ENCODE measurements at regions not wholly inside any gene's neighbourhood (a gene's known extent, or its start where the extent isn't known, plus 50 kb on each side); places are given as distances from the start of the nearest gene placed in this dataset.

- H3K4me2 ChIP-seq (ENCODE audit: insufficient read depth, low read length), result no peak overlapping the region
- no peak for DNase-seq (ENCODE audit: insufficient read length, low spot score, missing footprints)
These were observed 499.9 kb upstream of the ZFHX3 start for GRCh38 chr16:73547552-73548403.

GRCh38 chr16:73546341-73546845, 498.5 kb upstream of the ZFHX3 start:
- Histone ChIP-seq H3K36me3 (ENCODE audit: insufficient read depth, low read length) (no peaks in the 10 kb centered on the region), H3K27me3 (ENCODE audit: insufficient read depth, low read length) (peaks cover 10% of the 10 kb centered on the region), H3K4me3 (ENCODE audit: insufficient read depth, low read length) (no peak overlapping the region), H3K4me2 (ENCODE audit: insufficient read depth, low read length) (no peak overlapping the region), H3K79me2 (ENCODE audit: insufficient read depth, low read length) (no peaks in the 10 kb centered on the region), H3K9me3 (ENCODE audit: low read depth, low read length) (no peaks in the 10 kb centered on the region), H4K20me1 (ENCODE audit: insufficient read depth, low read length) (no peaks in the 10 kb centered on the region), H3K4me1 (ENCODE audit: insufficient read depth, low read length) (no peaks in the 10 kb centered on the region), H2AFZ (ENCODE audit: low read length) (no peak overlapping the region), H3K27ac (ENCODE audit: low read depth, low read length) (no peak overlapping the region)
- DNase-seq (ENCODE audit: insufficient read length, low spot score, missing footprints), result no peak
- no peak for TF ChIP-seq CTCF (IDR thresholded peaks at IDR 0.05; ENCODE audit: extremely low read depth, low read depth, low read length)

More at GRCh38 chr16:73547552-73548403, 499.9 kb upstream of the ZFHX3 start:
- H4K20me1 ChIP-seq (ENCODE audit: insufficient read depth, low read length), result no peaks in the 10 kb centered on the region
- no peaks in the 10 kb centered on the region for H3K9me3 ChIP-seq (ENCODE audit: low read depth, low read length)
- H3K4me1 ChIP-seq (ENCODE audit: insufficient read depth, low read length), result no peaks in the 10 kb centered on the region
- no peak overlapping the region for H3K4me3 ChIP-seq (ENCODE audit: insufficient read depth, low read length)
- H3K27me3 ChIP-seq (ENCODE audit: insufficient read depth, low read length), result peaks cover 10% of the 10 kb centered on the region
- no peak for TF ChIP-seq CTCF (IDR thresholded peaks at IDR 0.05; ENCODE audit: extremely low read depth, low read depth, low read length)
- H2AFZ ChIP-seq (ENCODE audit: low read length), result peak overlapping the region; percentile 41
- no peaks in the 10 kb centered on the region for H3K36me3 ChIP-seq (ENCODE audit: insufficient read depth, low read length)
- H3K27ac ChIP-seq (ENCODE audit: low read depth, low read length), result no peak overlapping the region
- H3K79me2 ChIP-seq (ENCODE audit: insufficient read depth, low read length), result no peaks in the 10 kb centered on the region

GRCh38 chr16:73545755-73546154, 497.8 kb upstream of the ZFHX3 start:
- no peak for TF ChIP-seq CTCF (IDR thresholded peaks at IDR 0.05; ENCODE audit: extremely low read depth, low read depth, low read length)
- Histone ChIP-seq H3K4me2 (ENCODE audit: insufficient read depth, low read length) (no peak overlapping the region), H3K79me2 (ENCODE audit: insufficient read depth, low read length) (no peaks in the 10 kb centered on the region), H3K4me3 (ENCODE audit: insufficient read depth, low read length) (no peak overlapping the region), H3K27me3 (ENCODE audit: insufficient read depth, low read length) (peaks cover 10% of the 10 kb centered on the region), H4K20me1 (ENCODE audit: insufficient read depth, low read length) (no peaks in the 10 kb centered on the region), H3K27ac (ENCODE audit: low read depth, low read length) (no peak overlapping the region), H3K36me3 (ENCODE audit: insufficient read depth, low read length) (no peaks in the 10 kb centered on the region), H3K9me3 (ENCODE audit: low read depth, low read length) (no peaks in the 10 kb centered on the region), H2AFZ (ENCODE audit: low read length) (no peak overlapping the region), H3K4me1 (ENCODE audit: insufficient read depth, low read length) (no peaks in the 10 kb centered on the region)
- no peak for DNase-seq (ENCODE audit: insufficient read length, low spot score, missing footprints)

- no peaks in the 10 kb centered on the region for H3K4me1 ChIP-seq (ENCODE audit: insufficient read depth, low read length)
- H3K4me2 ChIP-seq (ENCODE audit: insufficient read depth, low read length), result no peak overlapping the region
- no peaks in the 10 kb centered on the region for H4K20me1 ChIP-seq (ENCODE audit: insufficient read depth, low read length)
- TF ChIP-seq CTCF (IDR thresholded peaks at IDR 0.05; ENCODE audit: extremely low read depth, low read depth, low read length), result no peak
- no peak for DNase-seq (ENCODE audit: insufficient read length, low spot score, missing footprints)
- peaks cover 10% of the 10 kb centered on the region for H3K27me3 ChIP-seq (ENCODE audit: insufficient read depth, low read length)
- no peaks in the 10 kb centered on the region for H3K79me2 ChIP-seq (ENCODE audit: insufficient read depth, low read length)
- no peak overlapping the region for H3K4me3 ChIP-seq (ENCODE audit: insufficient read depth, low read length)
- no peak overlapping the region for H3K27ac ChIP-seq (ENCODE audit: low read depth, low read length)
- no peak overlapping the region for H2AFZ ChIP-seq (ENCODE audit: low read length)
- no peaks in the 10 kb centered on the region for H3K9me3 ChIP-seq (ENCODE audit: low read depth, low read length)
- no peaks in the 10 kb centered on the region for H3K36me3 ChIP-seq (ENCODE audit: insufficient read depth, low read length)
These were observed 497.4 kb upstream of the ZFHX3 start for GRCh38 chr16:73545290-73545689.
